GM23338 (cell line): ENCODE measurements at regions not wholly inside any gene's neighbourhood (a gene's known extent, or its start where the extent isn't known, plus 50 kb on each side); places are given as distances from the start of the nearest gene placed in this dataset.

Experiments
- ATAC-seq: fragments of 200-7000 bp; cut with Tn5 transposase; 3 replicates; pipeline ENCODE4 v1.9.1; 2020
- DNase-seq: peaks from one replicate; pipeline ENCODE4 v3.0.0-alpha.2; 2015; ENCODE audit warnings: low spot score
- H2AFZ ChIP-seq: fragments of 200-600 bp; sonication (generic); 2 replicates; pipeline ENCODE4 v1.8.0; 2016; ENCODE audit warnings: antibody characterized with exemption, mild to moderate bottlenecking, moderate library complexity
- H3F3A ChIP-seq: fragments of 200-600 bp; sonication (generic); replicated peaks from 2 replicates; pipeline ENCODE4 v1.8.0; 2017; ENCODE audit warnings: antibody characterized with exemption, mixed run types, low read depth
- H3K27ac ChIP-seq: fragments of 200-600 bp; sonication (generic); 2 replicates; pipeline ENCODE4 v1.6.1; 2016; ENCODE audit warnings: low read depth
- H3K27me3 ChIP-seq: fragments of 200-600 bp; sonication (generic); 2 replicates; pipeline ENCODE4 v1.8.0; 2016; ENCODE audit warnings: mild to moderate bottlenecking, mixed run types, moderate library complexity; ENCODE audit not compliant: insufficient read depth
- H3K36me3 ChIP-seq: fragments of 200-600 bp; sonication (generic); 2 replicates; pipeline ENCODE4 v1.8.0; 2016; ENCODE audit warnings: mild to moderate bottlenecking; ENCODE audit not compliant: insufficient read depth
- H3K4me1 ChIP-seq: fragments of 200-600 bp; sonication (generic); 2 replicates; pipeline ENCODE4 v1.8.0; 2016; ENCODE audit warnings: mild to moderate bottlenecking, moderate library complexity; ENCODE audit not compliant: insufficient read depth
- H3K4me2 ChIP-seq: fragments of 200-600 bp; sonication (generic); 2 replicates; pipeline ENCODE4 v1.7.1; 2017; ENCODE audit warnings: mixed run types
- H3K4me3 ChIP-seq: fragments of 200-600 bp; sonication (generic); 2 replicates; pipeline ENCODE4 v1.6.1; 2016; ENCODE audit warnings: mixed run types
- H3K79me2 ChIP-seq: fragments of 200-600 bp; sonication (generic); replicated peaks from 2 replicates; pipeline ENCODE4 v1.8.0; 2017; ENCODE audit warnings: mild to moderate bottlenecking; ENCODE audit not compliant: insufficient read depth
- H3K9me2 ChIP-seq: fragments of 200-600 bp; sonication (generic); 2 replicates; pipeline ENCODE4 v1.8.0; 2017; ENCODE audit not compliant: insufficient read depth
- H4K20me1 ChIP-seq: fragments of 200-600 bp; sonication (generic); replicated peaks from 2 replicates; pipeline ENCODE4 v1.8.0; 2017; ENCODE audit warnings: mild to moderate bottlenecking; ENCODE audit not compliant: insufficient read depth
- H3K27ac Mint-ChIP-seq: 2 replicates; pipeline ENCODE4 v1.8.0; 2020; ENCODE audit warnings: inconsistent platforms, mild to moderate bottlenecking, moderate library complexity, mixed read lengths
- H3K27me3 Mint-ChIP-seq: 3 replicates; pipeline ENCODE4 v1.8.0; 2022; ENCODE audit warnings: low read depth, mild to moderate bottlenecking, moderate library complexity, mixed read lengths, inconsistent platforms; ENCODE audit not compliant: insufficient read depth, poor library complexity
- H3K36me3 Mint-ChIP-seq: 3 replicates; pipeline ENCODE4 v1.8.0; 2021; ENCODE audit warnings: low read depth, mild to moderate bottlenecking, inconsistent platforms, moderate library complexity, mixed read lengths
- H3K4me1 Mint-ChIP-seq: 3 replicates; pipeline ENCODE4 v1.8.0; 2020; ENCODE audit warnings: mild to moderate bottlenecking, inconsistent platforms, mixed read lengths
- H3K4me3 Mint-ChIP-seq: 3 replicates; pipeline ENCODE4 v1.8.0; 2021; ENCODE audit warnings: moderate library complexity, mild to moderate bottlenecking, inconsistent platforms, mixed read lengths
- H3K9me3 Mint-ChIP-seq: 3 replicates; pipeline ENCODE4 v1.8.0; 2020; ENCODE audit warnings: moderate library complexity, mild to moderate bottlenecking, inconsistent platforms, mixed read lengths
- CREB1 ChIP-seq: fragments of 250-450 bp; sonication (Bioruptor Pico); IDR thresholded peaks from 2 replicates; pipeline ENCODE4 v1.5.0; 2020; ENCODE audit warnings: low read depth, mild to moderate bottlenecking, moderate library complexity
- EZH2 ChIP-seq: fragments of 200-600 bp; sonication (generic); IDR thresholded peaks from one replicate; pipeline ENCODE4 v1.8.0; 2017; ENCODE audit warnings: antibody characterized with exemption, mild to moderate bottlenecking, low read depth; ENCODE audit not compliant: unreplicated experiment
- EZH2phosphoT487 ChIP-seq: fragments of 200-600 bp; sonication (generic); IDR thresholded peaks from one replicate; pipeline ENCODE4 v1.8.1; 2018; ENCODE audit warnings: antibody characterized with exemption; ENCODE audit not compliant: unreplicated experiment
- JUNB ChIP-seq: IDR thresholded peaks from one replicate; pipeline ENCODE4 v1.6.1; 2016; ENCODE audit warnings: antibody characterized with exemption; ENCODE audit not compliant: unreplicated experiment
- NANOG ChIP-seq: IDR thresholded peaks from 2 replicates; pipeline ENCODE4 v1.6.1; 2016; ENCODE audit warnings: antibody characterized with exemption, borderline replicate concordance
- POLR2AphosphoS5 ChIP-seq: IDR thresholded peaks from 2 replicates; pipeline ENCODE4 v1.6.1; 2016; ENCODE audit warnings: antibody characterized with exemption, low read depth
- STAT1 ChIP-seq: IDR thresholded peaks from one replicate; pipeline ENCODE4 v1.6.1; 2016; ENCODE audit warnings: antibody characterized with exemption; ENCODE audit not compliant: unreplicated experiment
- ZNF114 ChIP-seq: fragments of 250-450 bp; sonication (Bioruptor Pico); IDR thresholded peaks from 2 replicates; pipeline ENCODE4 v1.5.0; 2020; ENCODE audit warnings: mild to moderate bottlenecking, moderate library complexity
- ZNF331 ChIP-seq: fragments of 250-450 bp; sonication (Bioruptor Pico); IDR thresholded peaks from 2 replicates; pipeline ENCODE4 v1.5.0; 2020; ENCODE audit warnings: low read depth, mild to moderate bottlenecking, moderate library complexity
- TF ChIP-seq, protein P1 (sequence below), 2 experiments: fragments of 200-600 bp in 1 of 2; sonication (generic) in 1 of 2; conservative IDR thresholded peaks; 2 replicates each; pipeline versions ENCODE4 v1.5.1 to v1.6.1; 2016 to 2017; ENCODE audit warnings: antibody characterized with exemption in 2 of 2, low read depth in 2 of 2, mild to moderate bottlenecking in 2 of 2, moderate library complexity in 1 of 2
- TF ChIP-seq, protein P2 (sequence below): IDR thresholded peaks from 2 replicates; pipeline ENCODE4 v1.6.1; 2016; ENCODE audit warnings: antibody characterized with exemption
- TF ChIP-seq, protein P3 (sequence below): IDR thresholded peaks from one replicate; pipeline ENCODE4 v1.6.1; 2018; ENCODE audit warnings: antibody characterized with exemption; ENCODE audit not compliant: unreplicated experiment

DNA sequence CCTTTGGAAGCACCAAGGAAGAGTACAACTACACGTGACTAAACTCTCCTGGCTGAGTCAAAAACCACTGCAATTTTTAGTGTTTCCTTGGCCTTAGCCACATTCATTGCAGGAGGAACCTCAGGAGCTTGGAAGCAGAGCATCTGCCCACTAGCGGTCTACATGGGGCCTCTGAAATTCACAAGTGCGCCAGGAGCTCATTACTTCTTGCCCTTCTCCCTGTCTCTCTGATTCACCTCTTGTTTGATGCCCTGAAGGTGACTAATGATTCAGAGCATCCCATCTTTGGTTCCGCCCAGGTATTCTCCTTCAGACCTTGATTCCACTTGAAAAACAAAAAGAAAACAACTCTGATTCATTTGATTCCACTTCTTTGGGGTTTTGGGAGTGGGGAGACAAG is 201.1 kb upstream of the LPP start:
- DNase-seq (no peak), ATAC-seq (no peak)
- Histone ChIP-seq H3K27me3 (no peaks in the 10 kb centered on the region), H3K36me3 (no peaks in the 10 kb centered on the region), H3K27ac (no peak overlapping the region), H3K4me2 (no peak overlapping the region), H3K4me3 (no peak overlapping the region), H3K79me2 (no peaks in the 10 kb centered on the region), H3K9me2 (peaks cover 23% of the 10 kb centered on the region; the same call in 1 of the 2 replicates), H2AFZ (no peak overlapping the region), H3K4me1 (no peaks in the 10 kb centered on the region), H3F3A (no peaks in the 10 kb centered on the region), H4K20me1 (no peaks in the 10 kb centered on the region)
- Mint-ChIP-seq H3K27ac (no peak overlapping the region), H3K9me3 (no peaks in the 10 kb centered on the region), H3K36me3 (no peaks in the 10 kb centered on the region), H3K4me1 (peaks cover 5% of the 10 kb centered on the region), H3K27me3 (no peaks in the 10 kb centered on the region), H3K4me3 (no peak overlapping the region)
- TF ChIP-seq, protein P1, sequence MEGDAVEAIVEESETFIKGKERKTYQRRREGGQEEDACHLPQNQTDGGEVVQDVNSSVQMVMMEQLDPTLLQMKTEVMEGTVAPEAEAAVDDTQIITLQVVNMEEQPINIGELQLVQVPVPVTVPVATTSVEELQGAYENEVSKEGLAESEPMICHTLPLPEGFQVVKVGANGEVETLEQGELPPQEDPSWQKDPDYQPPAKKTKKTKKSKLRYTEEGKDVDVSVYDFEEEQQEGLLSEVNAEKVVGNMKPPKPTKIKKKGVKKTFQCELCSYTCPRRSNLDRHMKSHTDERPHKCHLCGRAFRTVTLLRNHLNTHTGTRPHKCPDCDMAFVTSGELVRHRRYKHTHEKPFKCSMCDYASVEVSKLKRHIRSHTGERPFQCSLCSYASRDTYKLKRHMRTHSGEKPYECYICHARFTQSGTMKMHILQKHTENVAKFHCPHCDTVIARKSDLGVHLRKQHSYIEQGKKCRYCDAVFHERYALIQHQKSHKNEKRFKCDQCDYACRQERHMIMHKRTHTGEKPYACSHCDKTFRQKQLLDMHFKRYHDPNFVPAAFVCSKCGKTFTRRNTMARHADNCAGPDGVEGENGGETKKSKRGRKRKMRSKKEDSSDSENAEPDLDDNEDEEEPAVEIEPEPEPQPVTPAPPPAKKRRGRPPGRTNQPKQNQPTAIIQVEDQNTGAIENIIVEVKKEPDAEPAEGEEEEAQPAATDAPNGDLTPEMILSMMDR (conservative IDR thresholded peaks at IDR 0.05; ENCODE audit: low read depth in 2 of 2): peak in 1 of 2 experiments; percentile 37; a peak in 2 of 4 replicates
- no peak for TF ChIP-seq EZH2

DNA sequence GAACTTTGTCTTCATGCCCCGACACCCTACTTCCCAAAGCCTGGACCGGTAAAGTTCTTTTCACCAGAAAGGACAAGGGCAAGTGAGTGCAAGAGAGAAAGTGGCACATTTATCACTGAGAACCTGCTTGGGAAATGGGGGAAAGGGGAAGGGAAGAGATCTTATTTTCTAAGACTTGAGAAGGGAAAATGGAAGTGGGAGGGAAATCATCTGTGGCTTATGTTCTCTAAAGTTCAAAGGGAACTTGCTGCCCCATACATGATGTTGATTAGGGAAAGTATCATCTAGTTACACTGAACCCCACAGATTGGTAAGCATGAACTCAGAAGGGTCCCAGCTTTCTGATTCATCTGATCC is 199.5 kb upstream of the LPP start:
- Histone ChIP-seq H3K4me1 (no peaks in the 10 kb centered on the region), H2AFZ (no peak overlapping the region), H3F3A (no peaks in the 10 kb centered on the region), H3K27me3 (no peaks in the 10 kb centered on the region), H3K27ac (no peak overlapping the region), H4K20me1 (no peaks in the 10 kb centered on the region), H3K4me2 (no peak overlapping the region), H3K9me2 (peaks cover 23% of the 10 kb centered on the region; the same call in 1 of the 2 replicates), H3K79me2 (no peaks in the 10 kb centered on the region), H3K36me3 (no peaks in the 10 kb centered on the region), H3K4me3 (no peak overlapping the region)
- Mint-ChIP-seq H3K36me3 (no peaks in the 10 kb centered on the region), H3K27ac (no peak overlapping the region), H3K4me3 (no peak overlapping the region), H3K9me3 (no peaks in the 10 kb centered on the region), H3K27me3 (no peaks in the 10 kb centered on the region), H3K4me1 (peaks cover 5% of the 10 kb centered on the region)
- no peak for TF ChIP-seq STAT1
- no peak for TF ChIP-seq ZNF114 (CRISPR knock-in tag)
- no peak for TF ChIP-seq EZH2phosphoT487
- TF ChIP-seq POLR2AphosphoS5: no peak
- TF ChIP-seq, protein P2, sequence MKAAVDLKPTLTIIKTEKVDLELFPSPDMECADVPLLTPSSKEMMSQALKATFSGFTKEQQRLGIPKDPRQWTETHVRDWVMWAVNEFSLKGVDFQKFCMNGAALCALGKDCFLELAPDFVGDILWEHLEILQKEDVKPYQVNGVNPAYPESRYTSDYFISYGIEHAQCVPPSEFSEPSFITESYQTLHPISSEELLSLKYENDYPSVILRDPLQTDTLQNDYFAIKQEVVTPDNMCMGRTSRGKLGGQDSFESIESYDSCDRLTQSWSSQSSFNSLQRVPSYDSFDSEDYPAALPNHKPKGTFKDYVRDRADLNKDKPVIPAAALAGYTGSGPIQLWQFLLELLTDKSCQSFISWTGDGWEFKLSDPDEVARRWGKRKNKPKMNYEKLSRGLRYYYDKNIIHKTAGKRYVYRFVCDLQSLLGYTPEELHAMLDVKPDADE: no peak
- no peak for TF ChIP-seq CREB1 (CRISPR knock-in tag)
- TF ChIP-seq, protein P3, sequence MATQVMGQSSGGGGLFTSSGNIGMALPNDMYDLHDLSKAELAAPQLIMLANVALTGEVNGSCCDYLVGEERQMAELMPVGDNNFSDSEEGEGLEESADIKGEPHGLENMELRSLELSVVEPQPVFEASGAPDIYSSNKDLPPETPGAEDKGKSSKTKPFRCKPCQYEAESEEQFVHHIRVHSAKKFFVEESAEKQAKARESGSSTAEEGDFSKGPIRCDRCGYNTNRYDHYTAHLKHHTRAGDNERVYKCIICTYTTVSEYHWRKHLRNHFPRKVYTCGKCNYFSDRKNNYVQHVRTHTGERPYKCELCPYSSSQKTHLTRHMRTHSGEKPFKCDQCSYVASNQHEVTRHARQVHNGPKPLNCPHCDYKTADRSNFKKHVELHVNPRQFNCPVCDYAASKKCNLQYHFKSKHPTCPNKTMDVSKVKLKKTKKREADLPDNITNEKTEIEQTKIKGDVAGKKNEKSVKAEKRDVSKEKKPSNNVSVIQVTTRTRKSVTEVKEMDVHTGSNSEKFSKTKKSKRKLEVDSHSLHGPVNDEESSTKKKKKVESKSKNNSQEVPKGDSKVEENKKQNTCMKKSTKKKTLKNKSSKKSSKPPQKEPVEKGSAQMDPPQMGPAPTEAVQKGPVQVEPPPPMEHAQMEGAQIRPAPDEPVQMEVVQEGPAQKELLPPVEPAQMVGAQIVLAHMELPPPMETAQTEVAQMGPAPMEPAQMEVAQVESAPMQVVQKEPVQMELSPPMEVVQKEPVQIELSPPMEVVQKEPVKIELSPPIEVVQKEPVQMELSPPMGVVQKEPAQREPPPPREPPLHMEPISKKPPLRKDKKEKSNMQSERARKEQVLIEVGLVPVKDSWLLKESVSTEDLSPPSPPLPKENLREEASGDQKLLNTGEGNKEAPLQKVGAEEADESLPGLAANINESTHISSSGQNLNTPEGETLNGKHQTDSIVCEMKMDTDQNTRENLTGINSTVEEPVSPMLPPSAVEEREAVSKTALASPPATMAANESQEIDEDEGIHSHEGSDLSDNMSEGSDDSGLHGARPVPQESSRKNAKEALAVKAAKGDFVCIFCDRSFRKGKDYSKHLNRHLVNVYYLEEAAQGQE: no peak
- TF ChIP-seq, protein P1 (conservative IDR thresholded peaks at IDR 0.05; ENCODE audit: low read depth in 2 of 2): no peak
- no peak for TF ChIP-seq ZNF331
- no peak for TF ChIP-seq JUNB
- no peak for TF ChIP-seq EZH2
- TF ChIP-seq NANOG: no peak
- no peak for DNase-seq
- ATAC-seq: no peak
